GM18868 (cell line): ENCODE measurements at regions not wholly inside any gene's neighbourhood (a gene's known extent, or its start where the extent isn't known, plus 50 kb on each side); places are given as distances from the start of the nearest gene placed in this dataset.
"Not testable (repeated sequence)": the region's sequence is repeated elsewhere in the genome, so short reads cannot be mapped to it uniquely, and the experiment has no call there.

Experiments
- ATAC-seq: cut with Tn5 transposase; IDR thresholded peaks from one replicate; pipeline ENCODE4 v1.9.1; 2021; ENCODE audit warnings: mild to moderate bottlenecking, moderate library complexity; ENCODE audit not compliant: unreplicated experiment

- ATAC-seq: not testable (repeated sequence)
These were observed 300.0 kb upstream of the ZFP42 start for GRCh38 chr4:187695531-187695930.

GRCh38 chr4:187711586-187711985 lies 284.0 kb upstream of the ZFP42 start:
- ATAC-seq: no peak

- ATAC-seq: no peak
These were observed 280.6 kb upstream of the ZFP42 start for GRCh38 chr4:187714957-187715356.

- ATAC-seq: no peak
These were observed 280.1 kb upstream of the ZFP42 start for GRCh38 chr4:187715466-187715865.

- ATAC-seq: no peak
These were observed 271.1 kb upstream of the ZFP42 start for GRCh38 chr4:187724456-187724855.

GRCh38 chr4:187726485-187726884 lies 269.1 kb upstream of the ZFP42 start:
- no peak for ATAC-seq

- ATAC-seq: no peak
These were observed 263.0 kb upstream of the ZFP42 start for GRCh38 chr4:187732524-187732923.

- ATAC-seq: no peak
These were observed 255.8 kb upstream of the ZFP42 start for GRCh38 chr4:187739771-187740170.

- no peak for ATAC-seq
These were observed 250.7 kb upstream of the ZFP42 start for GRCh38 chr4:187744911-187745310.

GRCh38 chr4:187750652-187751051 lies 244.9 kb upstream of the ZFP42 start:
- ATAC-seq: not testable (repeated sequence)

GRCh38 chr4:187767158-187767557 lies 228.4 kb upstream of the ZFP42 start:
- ATAC-seq: no peak

GRCh38 chr4:187767687-187768086 lies 227.9 kb upstream of the ZFP42 start:
- ATAC-seq: no peak

- ATAC-seq: no peak
These were observed 225.2 kb upstream of the ZFP42 start for GRCh38 chr4:187770345-187770744.

GRCh38 chr4:187777954-187778353 lies 217.6 kb upstream of the ZFP42 start:
- no peak for ATAC-seq

- ATAC-seq: no peak
These were observed 215.5 kb upstream of the ZFP42 start for GRCh38 chr4:187780070-187780469.

- no peak for ATAC-seq
These were observed 213.2 kb upstream of the ZFP42 start for GRCh38 chr4:187782286-187782824.

- no peak for ATAC-seq
These were observed 209.4 kb upstream of the ZFP42 start for GRCh38 chr4:187786190-187786589.

- ATAC-seq: no peak
These were observed 206.5 kb upstream of the ZFP42 start for GRCh38 chr4:187789078-187789477.

GRCh38 chr4:187795737-187796136 lies 199.8 kb upstream of the ZFP42 start:
- ATAC-seq: no peak

- ATAC-seq: no peak
These were observed 197.2 kb upstream of the ZFP42 start for GRCh38 chr4:187798385-187798784.

- ATAC-seq: no peak
These were observed 195.8 kb upstream of the ZFP42 start for GRCh38 chr4:187799735-187800134.

- ATAC-seq: no peak
These were observed 184.0 kb upstream of the ZFP42 start for GRCh38 chr4:187811591-187811990.

GRCh38 chr4:187814737-187815465 lies 180.7 kb upstream of the ZFP42 start:
- ATAC-seq: no peak
